HG02763 (cell line): ENCODE measurements at regions not wholly inside any gene's neighbourhood (a gene's known extent, or its start where the extent isn't known, plus 50 kb on each side); places are given as distances from the start of the nearest gene placed in this dataset.
"Not testable (repeated sequence)": the region's sequence is repeated elsewhere in the genome, so short reads cannot be mapped to it uniquely, and the experiment has no call there.

Experiments used
- ATAC-seq: cut with Tn5 transposase; IDR thresholded peaks from one replicate; pipeline ENCODE4 v1.9.1; 2021; ENCODE audit warnings: mild to moderate bottlenecking, moderate library complexity; ENCODE audit not compliant: unreplicated experiment

DNA sequence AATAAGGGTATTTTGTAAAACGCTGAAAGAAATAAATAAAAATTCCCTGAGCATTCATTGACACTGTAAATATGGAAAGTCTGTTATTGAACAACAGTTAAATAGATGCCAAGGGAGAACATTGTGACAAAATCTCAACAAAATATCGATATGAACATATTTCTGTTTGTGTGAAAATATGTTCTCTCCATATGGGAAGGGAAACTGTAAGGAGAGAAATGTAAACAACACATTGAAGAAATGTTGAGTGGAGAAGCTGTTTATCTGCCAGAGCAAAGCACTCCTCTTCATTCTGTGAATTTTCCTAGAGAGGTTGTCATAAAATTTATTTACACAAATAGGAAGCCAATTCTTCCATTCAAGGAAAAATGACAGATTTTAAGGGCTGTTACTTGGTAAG lies 57.1 kb upstream of the EOMES start:
- ATAC-seq, result no peak

DNA sequence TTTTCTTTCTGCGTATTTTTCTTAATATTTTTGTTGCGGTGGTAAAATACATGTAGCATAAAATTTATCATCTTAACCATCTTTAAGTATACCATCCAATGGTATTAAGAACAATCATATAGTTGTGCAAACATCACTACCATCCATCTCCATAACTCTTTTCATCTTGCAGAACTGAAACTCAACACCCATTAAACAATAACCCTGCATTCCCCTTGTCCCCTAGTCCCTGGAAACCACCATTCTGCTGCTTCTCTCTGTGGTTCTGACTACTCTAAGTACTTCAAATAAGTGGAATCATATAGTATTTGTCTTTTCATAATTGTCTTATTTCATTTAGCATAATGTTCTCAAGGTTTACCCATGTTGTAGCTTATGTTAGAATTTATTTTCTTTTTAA lies 67.3 kb upstream of the EOMES start:
- no peak for ATAC-seq

DNA sequence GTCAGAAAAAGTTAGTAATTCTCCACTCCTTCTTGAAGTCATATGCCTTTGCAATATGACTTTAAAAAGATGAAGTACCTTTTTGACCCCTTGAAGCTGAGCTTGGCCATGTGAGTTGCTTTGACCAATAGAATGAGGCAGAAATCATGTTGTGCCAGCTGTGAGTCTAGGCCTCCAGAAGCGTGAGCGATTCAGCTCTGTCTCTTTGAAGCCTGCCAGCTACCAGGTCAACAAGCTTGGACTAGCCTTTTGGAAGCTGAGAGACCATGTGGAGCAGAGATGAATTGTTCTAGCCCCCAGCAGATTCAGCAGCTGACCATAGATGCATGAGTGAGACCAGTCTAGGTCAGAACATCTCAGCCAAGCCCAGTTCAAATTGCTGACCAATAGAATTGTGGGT lies 69.8 kb upstream of the EOMES start:
- no peak for ATAC-seq

DNA sequence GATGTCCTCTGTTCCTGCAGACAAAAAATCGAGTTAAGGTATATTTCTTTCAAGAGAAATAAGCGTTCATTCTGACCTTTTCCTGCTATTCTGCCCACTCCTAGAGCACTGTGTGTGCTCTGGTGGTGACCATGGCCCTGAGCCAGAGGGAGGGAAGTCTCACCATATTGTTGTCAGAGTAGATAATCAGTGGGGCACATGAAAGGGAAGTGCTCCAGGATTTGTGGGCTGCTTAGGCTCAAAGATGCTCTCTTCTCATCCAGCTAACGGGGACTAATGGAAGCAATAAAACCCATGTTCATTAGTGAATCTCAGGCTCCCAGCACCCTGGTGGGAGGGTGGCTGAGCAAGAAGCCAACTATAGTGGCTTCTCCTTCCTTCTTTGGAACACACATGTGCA lies 70.7 kb upstream of the EOMES start:
- ATAC-seq, result no peak

DNA sequence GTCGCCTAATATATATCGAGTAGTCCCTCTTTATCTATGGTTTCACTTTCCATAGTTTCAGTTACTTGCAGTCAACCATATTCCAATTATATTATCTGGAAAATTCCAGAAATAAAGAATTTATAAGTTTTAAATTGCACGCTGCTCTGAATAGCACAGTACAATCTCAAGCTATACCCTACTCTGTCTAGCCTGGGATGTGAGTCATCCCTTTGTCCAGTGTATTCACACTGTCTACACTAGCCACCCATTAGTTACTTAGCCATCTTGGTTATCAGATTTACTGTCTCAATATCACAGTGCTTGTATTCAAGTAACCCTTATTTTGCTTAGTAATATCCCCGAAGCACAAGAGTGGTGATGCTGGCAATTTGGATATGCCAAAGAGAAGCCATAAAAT lies 72.1 kb upstream of the EOMES start:
- ATAC-seq, result no peak

- ATAC-seq, result no peak
Measured at GRCh38 chr3:27796365-27796875, 74.3 kb upstream of the EOMES start.

DNA sequence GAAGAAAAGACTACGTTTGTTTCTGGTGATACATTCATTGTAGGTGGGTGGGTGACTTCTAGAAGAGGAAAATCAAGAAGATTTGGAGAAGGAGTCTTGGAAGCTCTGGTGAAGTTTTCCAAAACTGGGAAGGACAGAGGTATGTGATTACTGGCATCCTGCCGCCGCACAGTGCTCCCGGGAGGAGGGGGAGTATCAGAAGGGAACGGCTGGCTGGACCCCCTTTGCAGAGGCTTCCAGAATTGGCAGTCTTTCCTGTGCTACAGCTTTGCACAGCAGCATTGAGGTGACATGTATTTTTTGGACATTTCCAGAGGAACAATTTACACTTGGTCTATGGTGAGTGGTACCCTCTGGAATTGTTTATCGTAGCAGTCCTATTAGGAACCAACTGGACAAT lies 75.7 kb upstream of the EOMES start:
- ATAC-seq, result no peak

GRCh38 chr3:27800261-27800660 lies 78.1 kb upstream of the EOMES start:
- no peak for ATAC-seq

- no peak for ATAC-seq
Measured at GRCh38 chr3:27802425-27802824, 80.3 kb upstream of the EOMES start.

DNA sequence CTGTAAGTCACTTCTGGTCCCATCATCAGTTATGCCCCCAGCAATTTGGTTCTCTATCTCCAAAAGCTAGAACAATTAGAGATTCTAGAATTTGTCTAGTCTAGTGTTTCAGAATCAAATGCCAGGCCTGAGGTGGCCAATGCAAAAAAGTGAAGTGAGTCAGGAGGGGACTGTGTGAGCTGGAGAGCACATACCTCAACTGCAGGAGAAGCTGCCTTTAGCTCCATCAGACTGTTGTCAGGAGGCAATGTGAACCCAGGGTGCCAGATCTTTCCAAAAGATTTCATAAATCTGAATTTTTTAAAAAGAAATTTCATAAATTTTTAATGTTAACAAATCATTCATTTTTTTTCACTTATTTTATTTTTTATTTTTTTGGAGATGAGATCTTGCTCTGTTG lies 80.7 kb upstream of the EOMES start:
- no peak for ATAC-seq

DNA sequence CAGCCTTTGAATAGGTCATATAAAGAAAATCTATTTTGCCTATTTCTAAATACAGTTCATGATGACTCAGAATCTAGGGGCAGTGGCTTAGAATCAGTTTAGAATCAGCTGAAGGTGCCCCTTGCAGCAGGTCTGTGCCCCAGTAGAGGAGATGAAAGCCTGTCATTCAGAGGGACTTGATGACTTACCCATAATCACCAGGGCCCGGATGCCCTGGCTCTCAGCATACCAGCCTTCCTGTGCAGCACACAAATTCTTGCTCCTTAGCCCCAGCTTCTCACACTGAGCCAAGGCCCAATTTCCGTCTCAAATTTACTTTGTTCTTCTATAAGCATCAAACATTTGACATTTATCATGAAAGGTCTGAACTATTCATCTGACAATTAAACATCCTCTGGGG lies 83.2 kb upstream of the EOMES start:
- ATAC-seq, result no peak

DNA sequence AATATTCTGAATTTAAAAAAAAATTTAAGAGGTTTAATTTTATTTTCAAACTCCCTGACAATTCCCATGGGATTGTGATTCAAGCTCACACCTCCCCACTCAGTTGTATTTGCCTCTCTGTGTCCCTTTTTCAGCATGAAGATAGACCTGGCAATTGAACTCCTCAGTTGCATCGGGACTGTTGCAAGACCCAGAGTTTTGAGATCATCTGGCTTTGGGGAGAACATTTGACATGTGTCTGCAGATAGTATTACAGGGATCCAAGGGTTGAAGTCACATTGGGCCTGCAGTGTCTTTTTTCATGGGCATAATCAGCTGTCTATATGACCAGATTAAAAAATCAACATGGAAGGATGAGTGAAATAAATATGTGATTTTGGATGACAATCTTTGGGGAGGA lies 91.1 kb upstream of the EOMES start:
- no peak for ATAC-seq

DNA sequence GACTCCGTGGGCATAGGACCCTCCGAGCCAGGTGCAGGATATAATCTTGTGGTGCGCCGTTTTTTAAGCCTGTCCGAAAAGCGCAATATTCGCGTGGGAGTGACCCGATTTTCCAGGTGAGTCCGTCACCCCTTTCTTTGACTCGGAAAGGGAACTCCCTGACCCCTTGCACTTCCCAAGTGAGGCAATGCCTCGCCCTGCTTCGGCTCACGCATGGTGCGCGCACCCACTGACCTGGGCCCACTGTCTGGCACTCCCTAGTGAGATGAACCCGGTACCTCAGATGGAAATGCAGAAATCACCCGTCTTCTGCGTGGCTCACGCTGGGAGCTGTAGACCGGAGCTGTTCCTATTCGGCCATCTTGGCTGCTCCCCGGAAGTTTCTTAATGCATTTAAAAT lies 99.5 kb upstream of the EOMES start:
- ATAC-seq, result not testable (repeated sequence)

- no peak for ATAC-seq
Measured at GRCh38 chr3:27824312-27825200, 102.4 kb upstream of the EOMES start.

DNA sequence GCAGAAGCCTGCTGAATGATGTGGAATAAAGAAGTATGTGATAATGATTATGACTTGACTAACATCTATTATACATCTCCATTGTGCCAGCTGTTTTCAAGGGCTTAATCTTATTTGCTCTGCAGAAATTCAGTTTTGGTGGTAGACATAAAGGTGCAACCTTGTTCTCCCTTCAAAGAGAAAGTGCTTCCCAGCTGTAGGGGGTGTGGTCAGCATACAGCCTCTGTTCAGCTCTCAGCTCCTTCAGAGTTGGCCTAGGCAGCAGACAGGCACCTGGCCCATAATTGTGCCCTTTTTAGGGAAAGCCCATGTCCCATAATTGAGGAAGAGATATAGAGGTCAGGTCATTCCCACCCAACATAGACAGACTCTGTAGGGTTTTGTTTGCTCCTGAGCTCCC lies 104.3 kb upstream of the EOMES start:
- ATAC-seq, result no peak

DNA sequence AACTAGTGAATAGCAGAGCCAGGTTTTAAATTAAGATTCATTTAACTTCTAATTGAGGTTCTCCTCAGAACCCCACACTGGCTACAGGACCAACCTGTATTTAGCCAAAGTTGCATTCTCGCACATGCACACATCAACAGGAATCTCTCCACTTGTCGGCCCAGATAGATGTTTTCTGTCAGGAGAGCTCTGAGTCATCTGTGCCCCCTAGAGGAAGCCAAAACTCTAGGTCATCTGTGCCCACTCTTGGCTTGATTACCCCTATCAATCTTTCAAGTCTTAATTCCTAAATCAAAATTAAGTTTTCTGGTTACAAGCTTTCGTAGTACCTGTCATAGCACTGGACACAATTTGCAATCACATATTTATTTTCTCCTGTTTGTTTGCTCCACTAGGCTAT lies 104.9 kb upstream of the EOMES start:
- ATAC-seq, result no peak

DNA sequence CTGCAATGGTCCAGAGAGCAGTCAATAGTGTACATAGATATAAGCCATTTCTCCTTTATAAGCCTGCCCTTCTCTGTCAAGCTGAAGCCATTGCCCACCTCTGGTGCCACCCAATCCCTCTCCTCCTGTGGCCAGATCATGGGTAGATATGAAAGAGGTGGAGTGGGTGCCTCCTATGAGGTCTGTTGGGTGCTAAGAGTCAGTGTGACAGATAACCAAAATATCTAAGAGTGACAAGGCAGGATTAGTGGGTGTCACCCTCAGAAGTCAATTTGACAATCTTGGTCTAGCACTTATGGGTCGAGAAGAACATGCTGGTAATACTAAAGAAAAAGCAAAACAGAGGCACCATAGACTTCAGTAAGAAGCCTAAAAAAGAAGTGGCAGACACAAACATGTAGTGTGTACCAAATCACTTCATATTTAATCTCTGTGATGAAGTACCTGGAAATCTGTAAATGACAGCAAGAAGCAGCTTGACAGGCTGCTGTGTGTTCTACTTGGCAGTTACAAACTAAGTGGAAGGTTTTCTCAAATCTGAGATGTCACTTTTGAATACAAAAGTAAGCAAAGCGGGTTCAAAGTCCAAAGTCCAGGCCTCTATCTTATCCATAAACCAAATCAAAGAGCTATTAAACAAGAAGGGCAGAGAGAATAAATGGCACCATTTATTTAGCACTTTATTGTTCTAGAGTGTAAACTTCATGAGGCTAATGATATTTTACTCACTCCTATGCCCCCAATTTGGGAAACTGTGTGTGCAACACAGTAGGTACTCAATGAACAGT lies 118.9 kb upstream of the EOMES start:
- no peak for ATAC-seq

GRCh38 chr3:27844052-27844675 lies 122.0 kb upstream of the EOMES start:
- no peak for ATAC-seq

DNA sequence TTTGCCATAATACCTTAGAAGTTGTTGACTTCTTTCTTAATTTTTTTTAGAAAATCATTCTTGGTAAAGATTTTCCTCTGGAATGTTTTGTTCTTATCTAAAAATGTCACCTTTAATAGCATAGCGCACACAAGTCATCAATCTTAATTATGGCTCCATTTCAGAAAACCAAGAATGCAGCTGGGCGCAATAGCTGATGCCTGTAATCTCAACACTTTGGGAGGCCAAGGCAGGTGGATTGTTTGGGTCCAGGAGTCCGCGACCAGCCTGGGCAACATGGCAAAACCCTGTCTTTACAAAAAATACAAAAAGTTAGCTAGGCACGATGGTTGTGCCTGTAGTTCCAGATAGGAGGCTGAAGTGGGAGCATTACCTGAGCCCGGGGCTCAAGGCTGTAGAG lies 125.6 kb upstream of the EOMES start:
- no peak for ATAC-seq

DNA sequence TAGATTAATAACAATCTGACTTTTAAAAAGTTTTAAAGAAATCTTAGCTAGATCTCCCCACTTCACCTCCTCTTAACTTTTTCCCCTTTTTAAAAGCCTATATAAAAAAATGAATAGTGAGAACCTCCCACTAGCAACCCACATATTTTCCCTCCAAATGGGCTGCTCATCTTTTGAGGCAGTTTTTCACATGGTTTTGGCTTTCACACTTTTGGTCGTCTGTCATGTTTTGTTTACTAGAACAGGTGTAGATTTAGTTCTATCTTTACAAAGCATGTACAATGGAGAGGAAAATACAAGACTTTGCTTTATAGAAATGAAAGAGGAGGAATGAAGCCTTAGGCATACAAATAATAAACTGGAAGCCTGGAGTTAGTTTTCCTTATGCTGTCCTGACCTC lies 126.7 kb upstream of the EOMES start:
- ATAC-seq, result no peak

- ATAC-seq, result no peak
Measured at GRCh38 chr3:27859821-27860220, 137.7 kb upstream of the EOMES start.
